ENCODE measurements at regions not wholly inside any gene's neighbourhood (a gene's known extent, or its start where the extent isn't known, plus 50 kb on each side); places are given as distances from the start of the nearest gene placed in this dataset.

- DNase-seq (ENCODE audit: low read depth, low spot score) (no peak), ATAC-seq (no peak)
- Histone ChIP-seq H3K4me3 (ENCODE audit: low read depth in 2 of 2, low read length in 2 of 2) (no peak overlapping the region), H3K27me3 (ENCODE audit: control insufficient read depth, insufficient read depth, low read length) (peaks cover 3% of the 10 kb centered on the region), H3K9me3 (ENCODE audit: control insufficient read depth, insufficient read depth, low read depth, low read length) (no peaks in the 10 kb centered on the region), H3K36me3 (ENCODE audit: control insufficient read depth, insufficient read depth, low read length) (no peaks in the 10 kb centered on the region), H3K4me1 (ENCODE audit: control insufficient read depth, insufficient read depth, low read length) (no peaks in the 10 kb centered on the region), H3K27ac (ENCODE audit: low read length) (no peak overlapping the region)
- POLR2A ChIA-PET = interaction anchor here (0.7 kb wide), 1 partner anchor 35 kb away, joined by 3 read pairs; no protein-coding TSS in a partner anchor
- BruUV-seq (replicated peaks) = no TSS peak
- CTCF ChIA-PET = no interaction called here
- in situ Hi-C loops (cut with HindIII; ENCODE audit: low pct_unique_long_range_greater_than_20kb, low sequenced_read_pairs) (no loop called here), intact Hi-C loops (cut with micrococcal nuclease; ENCODE audit: unreplicated experiment) (no loop called here)
- no peak for TF ChIP-seq REST (IDR thresholded peaks at IDR 0.05; ENCODE audit: insufficient read depth in 1 of 2, low read depth in 2 of 2, low read length in 1 of 2)
- no peak for TF ChIP-seq POLR2AphosphoS5 (IDR thresholded peaks at IDR 0.05; ENCODE audit: low read depth, low read length)
- TF ChIP-seq SIN3A (IDR thresholded peaks at IDR 0.05; ENCODE audit: borderline replicate concordance, insufficient read depth, low read depth, low read length) = no peak
- TF ChIP-seq CTCF (IDR thresholded peaks at IDR 0.05) = no peak
- no peak for TF ChIP-seq TCF7L2 (IDR thresholded peaks at IDR 0.05; ENCODE audit: low read depth, low read length)
Measured at GRCh38 chr10:71123023-71123422, 89.3 kb upstream of the UNC5B start.

GRCh38 chr10:71124921-71125748 lies 87.2 kb upstream of the UNC5B start:
- H3K4me1 ChIP-seq (ENCODE audit: control insufficient read depth, insufficient read depth, low read length) = no peaks in the 10 kb centered on the region
- DNase-seq (ENCODE audit: low read depth, low spot score) = no peak
- POLR2A ChIA-PET = no interaction called here
- H3K9me3 ChIP-seq (ENCODE audit: control insufficient read depth, insufficient read depth, low read depth, low read length) = no peaks in the 10 kb centered on the region
- TF ChIP-seq REST (IDR thresholded peaks at IDR 0.05; ENCODE audit: insufficient read depth in 1 of 2, low read depth in 2 of 2, low read length in 1 of 2) = no peak
- TF ChIP-seq CTCF (IDR thresholded peaks at IDR 0.05) = no peak
- no peak for TF ChIP-seq TCF7L2 (IDR thresholded peaks at IDR 0.05; ENCODE audit: low read depth, low read length)
- no peak for TF ChIP-seq SIN3A (IDR thresholded peaks at IDR 0.05; ENCODE audit: borderline replicate concordance, insufficient read depth, low read depth, low read length)
- no peak for TF ChIP-seq POLR2AphosphoS5 (IDR thresholded peaks at IDR 0.05; ENCODE audit: low read depth, low read length)
- H3K36me3 ChIP-seq (ENCODE audit: control insufficient read depth, insufficient read depth, low read length) = no peaks in the 10 kb centered on the region
- intact Hi-C loops (cut with micrococcal nuclease; ENCODE audit: unreplicated experiment) (no loop called here), in situ Hi-C loops (cut with HindIII; ENCODE audit: low pct_unique_long_range_greater_than_20kb, low sequenced_read_pairs) (no loop called here)
- no peak for ATAC-seq
- H3K4me3 ChIP-seq (ENCODE audit: low read depth in 2 of 2, low read length in 2 of 2) = no peak overlapping the region
- CTCF ChIA-PET = no interaction called here
- peaks cover 4% of the 10 kb centered on the region for H3K27me3 ChIP-seq (ENCODE audit: control insufficient read depth, insufficient read depth, low read length)
- BruUV-seq (replicated peaks) = no TSS peak
- H3K27ac ChIP-seq (ENCODE audit: low read length) = no peak overlapping the region

Measured in Panc1 (cell line).